ENCODE measurements at regions not wholly inside any gene's neighbourhood (a gene's known extent, or its start where the extent isn't known, plus 50 kb on each side); places are given as distances from the start of the nearest gene placed in this dataset.

DNA sequence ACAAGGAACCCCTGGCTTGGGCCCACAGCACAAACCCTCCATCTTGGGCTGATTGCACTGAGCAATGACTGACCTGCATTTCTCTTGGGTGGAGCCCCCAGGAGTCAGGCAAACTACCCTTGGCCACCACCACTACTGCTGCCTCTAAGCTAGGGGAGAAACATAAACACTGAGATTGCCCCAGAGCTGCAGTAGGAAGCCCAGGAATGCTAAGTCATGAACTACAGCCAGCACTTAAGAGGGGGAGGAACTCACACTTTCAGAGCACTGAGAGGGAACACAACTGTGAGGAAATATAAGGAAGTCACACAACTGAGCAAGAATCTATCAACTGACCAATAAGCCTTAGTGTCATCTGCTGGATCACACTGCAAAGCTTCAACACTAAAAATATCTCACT lies 111.6 kb upstream of the PPP3CA start:
- intact Hi-C loops (cut with micrococcal nuclease; ENCODE audit: unreplicated experiment): no loop called here
- no peaks in the 10 kb centered on the region for H3K27me3 Mint-ChIP-seq (ENCODE audit: insufficient read depth, unreplicated experiment)
- H3K4me1 ChIP-seq: no peaks in the 10 kb centered on the region
- no peak overlapping the region for H3K27ac Mint-ChIP-seq (ENCODE audit: unreplicated experiment)
- TF ChIP-seq, protein P1, sequence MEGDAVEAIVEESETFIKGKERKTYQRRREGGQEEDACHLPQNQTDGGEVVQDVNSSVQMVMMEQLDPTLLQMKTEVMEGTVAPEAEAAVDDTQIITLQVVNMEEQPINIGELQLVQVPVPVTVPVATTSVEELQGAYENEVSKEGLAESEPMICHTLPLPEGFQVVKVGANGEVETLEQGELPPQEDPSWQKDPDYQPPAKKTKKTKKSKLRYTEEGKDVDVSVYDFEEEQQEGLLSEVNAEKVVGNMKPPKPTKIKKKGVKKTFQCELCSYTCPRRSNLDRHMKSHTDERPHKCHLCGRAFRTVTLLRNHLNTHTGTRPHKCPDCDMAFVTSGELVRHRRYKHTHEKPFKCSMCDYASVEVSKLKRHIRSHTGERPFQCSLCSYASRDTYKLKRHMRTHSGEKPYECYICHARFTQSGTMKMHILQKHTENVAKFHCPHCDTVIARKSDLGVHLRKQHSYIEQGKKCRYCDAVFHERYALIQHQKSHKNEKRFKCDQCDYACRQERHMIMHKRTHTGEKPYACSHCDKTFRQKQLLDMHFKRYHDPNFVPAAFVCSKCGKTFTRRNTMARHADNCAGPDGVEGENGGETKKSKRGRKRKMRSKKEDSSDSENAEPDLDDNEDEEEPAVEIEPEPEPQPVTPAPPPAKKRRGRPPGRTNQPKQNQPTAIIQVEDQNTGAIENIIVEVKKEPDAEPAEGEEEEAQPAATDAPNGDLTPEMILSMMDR (IDR thresholded peaks at IDR 0.05; ENCODE audit: insufficient read depth in 1 of 2, low read depth in 1 of 2, low read length in 1 of 2, severe bottlenecking in 1 of 2, unreplicated experiment in 1 of 2): no peak
- no peaks in the 10 kb centered on the region for H3K4me1 Mint-ChIP-seq (ENCODE audit: low read depth, unreplicated experiment)
- H3K27me3 ChIP-seq (replicated peaks; ENCODE audit: control insufficient read depth, insufficient read depth, low read length): no peaks in the 10 kb centered on the region
- no peaks in the 10 kb centered on the region for H3K9me3 Mint-ChIP-seq (ENCODE audit: unreplicated experiment)
- no peak for DNase-seq
- POLR2A ChIA-PET: no interaction called here
- BruUV-seq (replicated peaks): no TSS peak
- H3K4me3 ChIP-seq (ENCODE audit: low read depth, low read length): no peak overlapping the region
- no peaks in the 10 kb centered on the region for H3K36me3 Mint-ChIP-seq (ENCODE audit: insufficient read depth, unreplicated experiment)
- H3K4me3 Mint-ChIP-seq (ENCODE audit: unreplicated experiment): no peak overlapping the region
- CTCF ChIA-PET: no interaction called here
- H3K9me3 ChIP-seq: no peaks in the 10 kb centered on the region
- H3K36me3 ChIP-seq (ENCODE audit: control insufficient read depth, insufficient read depth, low read length): no peaks in the 10 kb centered on the region

DNA sequence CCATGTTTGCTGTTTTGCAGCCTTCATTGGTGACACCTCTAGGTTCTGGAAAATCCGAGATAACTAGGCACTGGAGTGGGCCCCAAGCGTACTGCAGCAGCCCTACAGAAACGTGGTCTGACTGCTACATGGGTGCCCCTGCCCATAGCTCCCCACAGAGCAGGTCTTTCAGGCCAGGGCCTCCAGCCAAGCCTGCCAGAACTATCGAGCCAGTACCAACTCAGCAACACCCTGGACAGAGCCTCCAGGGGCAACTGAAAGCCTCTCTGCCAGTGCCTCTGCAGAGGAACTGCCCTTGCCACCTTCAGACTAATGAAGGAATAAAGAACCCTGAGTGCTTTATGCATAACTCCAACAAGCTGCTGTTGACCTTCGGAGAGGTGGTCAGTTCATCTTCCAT lies 111.1 kb upstream of the PPP3CA start:
- no peaks in the 10 kb centered on the region for H3K9me3 ChIP-seq
- Mint-ChIP-seq H3K27ac (ENCODE audit: unreplicated experiment) (no peak overlapping the region), H3K4me3 (ENCODE audit: unreplicated experiment) (no peak overlapping the region), H3K4me1 (ENCODE audit: low read depth, unreplicated experiment) (no peaks in the 10 kb centered on the region), H3K9me3 (ENCODE audit: unreplicated experiment) (no peaks in the 10 kb centered on the region), H3K27me3 (ENCODE audit: insufficient read depth, unreplicated experiment) (no peaks in the 10 kb centered on the region), H3K36me3 (ENCODE audit: insufficient read depth, unreplicated experiment) (no peaks in the 10 kb centered on the region)
- no peak overlapping the region for H3K4me3 ChIP-seq (ENCODE audit: low read depth, low read length)
- DNase-seq: no peak
- H3K36me3 ChIP-seq (ENCODE audit: control insufficient read depth, insufficient read depth, low read length): no peaks in the 10 kb centered on the region
- no peaks in the 10 kb centered on the region for H3K27me3 ChIP-seq (replicated peaks; ENCODE audit: control insufficient read depth, insufficient read depth, low read length)
- BruUV-seq (replicated peaks): no TSS peak
- CTCF ChIA-PET: no interaction called here
- TF ChIP-seq, protein P1 (IDR thresholded peaks at IDR 0.05; ENCODE audit: insufficient read depth in 1 of 2, low read depth in 1 of 2, low read length in 1 of 2, severe bottlenecking in 1 of 2, unreplicated experiment in 1 of 2): no peak
- POLR2A ChIA-PET: no interaction called here
- no peaks in the 10 kb centered on the region for H3K4me1 ChIP-seq
- intact Hi-C loops (cut with micrococcal nuclease; ENCODE audit: unreplicated experiment): no loop called here

DNA sequence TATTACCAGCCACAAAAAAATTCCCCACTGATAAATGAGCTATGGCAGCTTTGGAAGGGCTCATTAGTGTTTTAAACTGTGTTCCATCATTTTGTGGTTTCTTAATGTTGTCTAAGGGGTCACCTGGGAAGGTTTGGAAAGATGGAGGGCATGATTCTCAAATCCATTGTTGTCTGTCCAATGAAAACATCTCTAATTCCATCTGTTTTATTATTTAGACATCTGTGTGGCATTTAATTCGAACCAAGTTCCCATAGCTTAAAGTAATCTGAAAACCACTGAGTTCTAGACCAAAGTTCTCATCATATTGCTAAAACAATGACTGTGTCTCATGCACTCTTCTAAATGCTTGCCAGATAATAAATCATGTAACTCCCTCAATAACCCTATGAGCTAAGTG lies 103.8 kb upstream of the PPP3CA start:
- H3K27me3 Mint-ChIP-seq (ENCODE audit: insufficient read depth, unreplicated experiment): no peaks in the 10 kb centered on the region
- POLR2A ChIA-PET: no interaction called here
- TF ChIP-seq, protein P1 (IDR thresholded peaks at IDR 0.05; ENCODE audit: insufficient read depth in 1 of 2, low read depth in 1 of 2, low read length in 1 of 2, severe bottlenecking in 1 of 2, unreplicated experiment in 1 of 2): no peak

More for the DNA sequence above, 103.8 kb upstream of the PPP3CA start:
- BruUV-seq (replicated peaks): no TSS peak
- H3K4me3 Mint-ChIP-seq (ENCODE audit: unreplicated experiment): no peak overlapping the region
- Histone ChIP-seq H3K36me3 (ENCODE audit: control insufficient read depth, insufficient read depth, low read length) (no peaks in the 10 kb centered on the region), H3K4me1 (no peaks in the 10 kb centered on the region), H3K4me3 (ENCODE audit: low read depth, low read length) (no peak overlapping the region), H3K9me3 (no peaks in the 10 kb centered on the region), H3K27me3 (replicated peaks; ENCODE audit: control insufficient read depth, insufficient read depth, low read length) (no peaks in the 10 kb centered on the region)
- H3K4me1 Mint-ChIP-seq (ENCODE audit: low read depth, unreplicated experiment): no peaks in the 10 kb centered on the region
- intact Hi-C loops (cut with micrococcal nuclease; ENCODE audit: unreplicated experiment): no loop called here
- CTCF ChIA-PET: no interaction called here
- H3K36me3 Mint-ChIP-seq (ENCODE audit: insufficient read depth, unreplicated experiment): no peaks in the 10 kb centered on the region
- no peak for DNase-seq
- no peaks in the 10 kb centered on the region for H3K9me3 Mint-ChIP-seq (ENCODE audit: unreplicated experiment)
- H3K27ac Mint-ChIP-seq (ENCODE audit: unreplicated experiment): no peak overlapping the region
